GM21515 (cell line): ENCODE measurements at regions not wholly inside any gene's neighbourhood (a gene's known extent, or its start where the extent isn't known, plus 50 kb on each side); places are given as distances from the start of the nearest gene placed in this dataset.
A peak's percentile ranks its signal among the peaks of the same experiment; 100 is the strongest.

ENCODE experiments used
- ATAC-seq: cut with Tn5 transposase; IDR thresholded peaks from one replicate; pipeline ENCODE4 v1.9.1; 2021; ENCODE audit not compliant: unreplicated experiment

GRCh38 chr6:7047966-7048365, 59.8 kb upstream of the RREB1 start:
- ATAC-seq: no peak

- no peak for ATAC-seq
These were observed 58.9 kb upstream of the RREB1 start for GRCh38 chr6:7048894-7049293.

GRCh38 chr6:7050004-7050403, 57.8 kb upstream of the RREB1 start:
- no peak for ATAC-seq

GRCh38 chr6:7050872-7051779, 56.6 kb upstream of the RREB1 start:
- peak; percentile 46 for ATAC-seq

- peak; percentile 51 for ATAC-seq
These were observed 55.9 kb upstream of the RREB1 start for GRCh38 chr6:7051780-7052442.

- no peak for ATAC-seq
These were observed 55.2 kb upstream of the RREB1 start for GRCh38 chr6:7052443-7053011.

- no peak for ATAC-seq
These were observed 54.5 kb upstream of the RREB1 start for GRCh38 chr6:7053125-7053774.
